ENCODE measurements at regions not wholly inside any gene's neighbourhood (a gene's known extent, or its start where the extent isn't known, plus 50 kb on each side); places are given as distances from the start of the nearest gene placed in this dataset.

GRCh38 chr13:40345149-40345514, 321.3 kb downstream of the FOXO1 start:
- Mint-ChIP-seq H3K27me3 (ENCODE audit: insufficient read depth, low read depth, poor library complexity) (peaks cover 23% of the 10 kb centered on the region), H3K4me3 (no peak overlapping the region), H3K27ac (no peak overlapping the region), H3K4me1 (peaks cover 69% of the 10 kb centered on the region), H3K36me3 (ENCODE audit: low read depth) (peaks cover 4% of the 10 kb centered on the region; the same call in 2 of the 3 replicates), H3K9me3 (peaks cover 3% of the 10 kb centered on the region; the same call in 2 of the 3 replicates)
- Histone ChIP-seq H3K9me2 (ENCODE audit: insufficient read depth) (peaks cover 10% of the 10 kb centered on the region; the same call in 1 of the 2 replicates), H3F3A (replicated peaks; ENCODE audit: low read depth) (no peaks in the 10 kb centered on the region), H3K4me1 (ENCODE audit: insufficient read depth) (peaks cover 35% of the 10 kb centered on the region), H3K27me3 (ENCODE audit: insufficient read depth) (no peaks in the 10 kb centered on the region), H4K20me1 (replicated peaks; ENCODE audit: insufficient read depth) (no peaks in the 10 kb centered on the region), H2AFZ (no peak overlapping the region), H3K36me3 (ENCODE audit: insufficient read depth) (no peaks in the 10 kb centered on the region), H3K4me2 (no peak overlapping the region), H3K27ac (ENCODE audit: low read depth) (no peak overlapping the region), H3K4me3 (no peak overlapping the region), H3K79me2 (replicated peaks; ENCODE audit: insufficient read depth) (no peaks in the 10 kb centered on the region)
- DNase-seq (ENCODE audit: low spot score) (no peak), ATAC-seq (no peak; the same call in 2 of the 3 replicates)
- no peak for TF ChIP-seq CTCF (conservative IDR thresholded peaks at IDR 0.05; ENCODE audit: low read depth in 2 of 2)
- no peak for TF ChIP-seq JUNB (IDR thresholded peaks at IDR 0.05; ENCODE audit: unreplicated experiment)
- TF ChIP-seq ETS1 (IDR thresholded peaks at IDR 0.05), result no peak
- no peak for TF ChIP-seq POLR2AphosphoS5 (IDR thresholded peaks at IDR 0.05; ENCODE audit: low read depth)
- TF ChIP-seq ZNF331 (CRISPR knock-in tag; IDR thresholded peaks at IDR 0.05; ENCODE audit: low read depth), result no peak
- no peak for TF ChIP-seq ZNF462 (CRISPR knock-in tag; IDR thresholded peaks at IDR 0.05)
- TF ChIP-seq NANOG (IDR thresholded peaks at IDR 0.05; ENCODE audit: borderline replicate concordance), result no peak
- no peak for TF ChIP-seq CREB1 (CRISPR knock-in tag; IDR thresholded peaks at IDR 0.05; ENCODE audit: low read depth)
- TF ChIP-seq, protein P1, sequence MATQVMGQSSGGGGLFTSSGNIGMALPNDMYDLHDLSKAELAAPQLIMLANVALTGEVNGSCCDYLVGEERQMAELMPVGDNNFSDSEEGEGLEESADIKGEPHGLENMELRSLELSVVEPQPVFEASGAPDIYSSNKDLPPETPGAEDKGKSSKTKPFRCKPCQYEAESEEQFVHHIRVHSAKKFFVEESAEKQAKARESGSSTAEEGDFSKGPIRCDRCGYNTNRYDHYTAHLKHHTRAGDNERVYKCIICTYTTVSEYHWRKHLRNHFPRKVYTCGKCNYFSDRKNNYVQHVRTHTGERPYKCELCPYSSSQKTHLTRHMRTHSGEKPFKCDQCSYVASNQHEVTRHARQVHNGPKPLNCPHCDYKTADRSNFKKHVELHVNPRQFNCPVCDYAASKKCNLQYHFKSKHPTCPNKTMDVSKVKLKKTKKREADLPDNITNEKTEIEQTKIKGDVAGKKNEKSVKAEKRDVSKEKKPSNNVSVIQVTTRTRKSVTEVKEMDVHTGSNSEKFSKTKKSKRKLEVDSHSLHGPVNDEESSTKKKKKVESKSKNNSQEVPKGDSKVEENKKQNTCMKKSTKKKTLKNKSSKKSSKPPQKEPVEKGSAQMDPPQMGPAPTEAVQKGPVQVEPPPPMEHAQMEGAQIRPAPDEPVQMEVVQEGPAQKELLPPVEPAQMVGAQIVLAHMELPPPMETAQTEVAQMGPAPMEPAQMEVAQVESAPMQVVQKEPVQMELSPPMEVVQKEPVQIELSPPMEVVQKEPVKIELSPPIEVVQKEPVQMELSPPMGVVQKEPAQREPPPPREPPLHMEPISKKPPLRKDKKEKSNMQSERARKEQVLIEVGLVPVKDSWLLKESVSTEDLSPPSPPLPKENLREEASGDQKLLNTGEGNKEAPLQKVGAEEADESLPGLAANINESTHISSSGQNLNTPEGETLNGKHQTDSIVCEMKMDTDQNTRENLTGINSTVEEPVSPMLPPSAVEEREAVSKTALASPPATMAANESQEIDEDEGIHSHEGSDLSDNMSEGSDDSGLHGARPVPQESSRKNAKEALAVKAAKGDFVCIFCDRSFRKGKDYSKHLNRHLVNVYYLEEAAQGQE (IDR thresholded peaks at IDR 0.05; ENCODE audit: unreplicated experiment), result no peak
- TF ChIP-seq EZH2 (IDR thresholded peaks at IDR 0.05; ENCODE audit: low read depth, unreplicated experiment), result no peak
- TF ChIP-seq EZH2phosphoT487 (IDR thresholded peaks at IDR 0.05; ENCODE audit: unreplicated experiment), result no peak
- no peak for TF ChIP-seq STAT1 (IDR thresholded peaks at IDR 0.05; ENCODE audit: unreplicated experiment)
- TF ChIP-seq ZNF114 (CRISPR knock-in tag; IDR thresholded peaks at IDR 0.05), result no peak

Measured in GM23338 (cell line).